Retina (tissue), 1 donor: ENCODE measurements at regions not wholly inside any gene's neighbourhood (a gene's known extent, or its start where the extent isn't known, plus 50 kb on each side); places are given as distances from the start of the nearest gene placed in this dataset.

ENCODE experiments used
- DNase-seq: peaks from one replicate; pipeline ENCODE4 v3.0.0-alpha.2; 2016

DNA sequence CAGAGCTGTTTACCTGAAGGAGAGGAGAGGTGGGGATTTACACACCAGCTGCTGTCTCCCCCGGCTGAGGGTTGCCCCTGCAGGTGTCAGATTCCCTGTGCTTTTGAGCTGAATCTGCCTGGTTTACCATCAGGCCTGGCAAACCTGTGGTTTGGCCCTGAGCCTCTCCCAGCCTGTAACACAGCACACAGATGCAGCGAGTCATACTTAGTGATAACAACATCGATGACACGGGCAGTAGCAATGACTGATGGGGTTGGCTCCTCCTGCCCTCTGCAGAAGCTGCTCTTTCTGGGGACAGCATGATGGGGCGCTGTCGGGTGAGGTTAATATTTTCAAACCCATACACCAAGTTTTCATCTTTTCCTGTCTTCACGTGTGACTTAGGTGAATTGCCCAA lies 380.0 kb upstream of the B3GAT1 start:
- DNase-seq, result no peak

DNA sequence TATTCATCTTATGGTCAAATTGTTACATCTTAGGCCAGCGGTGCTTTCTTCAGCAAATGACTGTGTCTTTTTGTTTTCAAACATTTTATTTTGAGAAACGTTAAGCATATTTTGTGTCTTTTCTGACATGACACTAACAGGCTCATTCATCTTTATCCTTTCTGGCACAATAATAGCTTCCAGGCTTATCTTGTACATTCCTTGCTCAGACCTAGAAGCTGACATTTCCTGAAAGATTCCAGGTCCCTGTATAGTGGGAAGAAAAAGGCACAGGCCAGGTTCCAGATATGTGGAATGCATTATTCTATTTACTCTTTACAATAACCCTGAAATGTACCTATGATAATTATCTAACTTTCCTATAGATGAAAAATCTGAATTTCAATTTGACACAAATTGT lies 379.1 kb upstream of the B3GAT1 start:
- DNase-seq, result no peak

DNA sequence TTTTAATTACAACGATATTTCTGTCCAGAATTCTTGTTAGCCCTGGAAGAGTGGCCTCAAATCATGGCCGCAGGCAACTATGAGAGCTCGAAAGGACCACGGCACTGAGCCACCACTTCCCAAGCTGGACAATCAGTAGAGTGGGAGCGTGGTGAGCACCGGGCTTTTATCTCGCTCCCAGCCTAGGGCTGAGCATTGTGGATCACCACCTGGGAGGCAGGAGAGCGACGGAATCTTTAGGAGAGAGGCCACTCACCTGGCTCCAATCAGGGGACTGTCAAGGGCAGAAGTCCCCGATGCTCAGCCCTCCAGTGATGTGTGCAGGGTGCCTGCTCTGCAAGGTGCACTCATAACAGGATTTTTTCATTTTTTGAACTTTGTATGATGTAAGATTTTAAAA lies 377.1 kb upstream of the B3GAT1 start:
- DNase-seq, result no peak

DNA sequence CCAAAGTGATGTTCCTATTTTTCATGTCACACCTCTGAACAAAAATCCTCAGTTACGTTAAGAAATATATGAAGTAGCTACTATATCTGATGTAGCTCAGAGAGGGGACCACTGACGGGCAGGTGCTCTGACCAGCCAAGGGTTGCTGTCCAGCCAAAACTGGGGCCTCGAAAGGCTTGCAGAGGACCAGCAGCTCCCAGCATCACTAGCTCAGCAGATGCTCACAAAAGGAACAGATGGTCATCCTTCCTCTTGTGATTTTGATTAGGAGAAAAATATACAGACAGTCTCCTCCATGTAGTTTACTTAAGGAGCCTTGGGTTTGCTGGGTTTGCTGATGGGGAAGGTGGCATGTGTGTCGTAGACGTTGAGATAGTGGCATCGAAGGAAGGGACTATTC lies 374.6 kb upstream of the B3GAT1 start:
- DNase-seq, result no peak

DNA sequence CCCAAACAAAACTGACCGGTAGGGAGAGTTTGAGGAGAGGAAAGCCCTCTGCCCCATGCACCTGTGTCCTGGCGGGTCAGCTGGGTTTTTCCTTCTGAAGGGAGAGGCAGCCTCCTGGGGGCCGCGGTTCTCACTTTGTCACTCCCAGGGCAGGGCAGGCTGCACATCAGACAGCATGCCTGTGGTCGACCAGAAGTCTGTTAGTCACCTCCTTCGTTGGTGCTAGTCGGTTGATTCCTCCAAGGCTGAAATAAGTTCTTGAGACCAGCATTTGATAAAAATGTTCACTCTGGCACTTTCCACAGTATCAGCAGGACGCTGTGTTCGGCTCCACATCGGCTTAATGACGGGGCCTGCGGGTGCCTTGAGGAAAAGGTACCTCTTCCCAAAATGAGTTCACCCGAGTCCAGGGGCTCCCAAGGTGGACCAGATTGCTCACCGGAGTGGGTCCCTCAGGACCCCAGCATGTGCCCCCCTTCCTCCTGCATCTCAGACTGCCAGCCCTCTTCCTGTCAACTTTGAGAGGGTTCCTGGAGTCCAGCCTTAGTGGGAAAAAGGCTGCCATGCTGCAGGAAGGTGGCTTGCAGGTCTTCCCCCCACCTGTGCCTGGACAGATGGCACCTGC lies 373.7 kb upstream of the B3GAT1 start:
- no peak for DNase-seq

DNA sequence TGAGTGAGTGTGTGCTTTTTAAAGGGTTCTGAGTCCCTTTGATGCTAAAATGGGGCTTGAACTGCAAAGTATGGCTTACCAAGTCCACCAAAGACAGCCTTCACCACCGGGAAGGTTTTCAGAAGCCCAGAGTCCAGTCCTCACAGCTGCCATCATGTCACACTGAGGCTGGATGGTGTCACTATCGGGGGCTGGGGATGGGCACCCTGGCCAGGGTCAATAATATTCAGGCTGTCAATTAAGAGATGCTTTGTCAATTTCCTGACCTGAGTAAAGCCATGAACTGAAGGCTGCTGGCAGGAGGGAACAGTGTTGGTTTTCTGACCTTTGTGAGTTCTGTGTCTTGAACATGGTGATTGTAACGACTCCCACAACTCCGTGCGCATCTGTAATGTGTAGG lies 373.0 kb upstream of the B3GAT1 start:
- no peak for DNase-seq

DNA sequence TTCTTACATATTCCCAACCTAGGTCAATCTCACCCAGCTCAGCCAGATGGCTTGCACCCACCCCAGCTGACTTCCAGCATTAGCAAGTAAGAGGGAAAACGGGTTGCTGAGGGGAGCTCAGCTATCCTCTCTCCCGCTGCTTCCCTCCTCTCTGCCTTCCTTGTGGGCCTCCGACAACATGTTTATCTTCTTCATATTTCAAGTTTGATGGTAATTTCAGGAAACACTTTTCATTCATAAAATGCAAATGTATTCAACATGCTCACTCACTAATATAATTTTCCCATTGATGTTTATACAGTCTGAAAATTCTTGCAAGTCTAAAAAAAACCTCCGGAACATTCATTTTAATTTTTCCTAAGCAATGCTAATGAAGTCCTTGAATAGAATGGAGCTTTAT lies 372.5 kb upstream of the B3GAT1 start:
- no peak for DNase-seq

DNA sequence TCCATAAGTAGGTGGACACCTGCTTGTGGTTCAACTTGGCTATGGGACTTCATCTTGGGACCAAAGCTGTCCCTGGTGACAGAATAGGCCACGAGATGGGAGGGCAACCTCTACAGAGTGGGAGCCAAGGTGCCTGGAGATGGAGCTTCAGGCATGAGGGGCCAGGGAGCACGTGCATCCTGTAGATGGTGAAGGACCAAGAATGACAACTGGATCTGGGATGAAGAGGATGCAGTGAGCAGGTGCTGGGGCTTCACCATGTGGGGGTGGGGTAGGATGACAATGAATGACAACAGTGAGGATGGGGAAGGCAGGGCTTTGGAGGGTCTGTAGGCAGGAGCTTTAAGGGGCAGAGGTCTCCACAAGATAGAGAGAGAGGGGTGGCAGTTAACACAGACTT lies 372.0 kb upstream of the B3GAT1 start:
- DNase-seq, result no peak

DNA sequence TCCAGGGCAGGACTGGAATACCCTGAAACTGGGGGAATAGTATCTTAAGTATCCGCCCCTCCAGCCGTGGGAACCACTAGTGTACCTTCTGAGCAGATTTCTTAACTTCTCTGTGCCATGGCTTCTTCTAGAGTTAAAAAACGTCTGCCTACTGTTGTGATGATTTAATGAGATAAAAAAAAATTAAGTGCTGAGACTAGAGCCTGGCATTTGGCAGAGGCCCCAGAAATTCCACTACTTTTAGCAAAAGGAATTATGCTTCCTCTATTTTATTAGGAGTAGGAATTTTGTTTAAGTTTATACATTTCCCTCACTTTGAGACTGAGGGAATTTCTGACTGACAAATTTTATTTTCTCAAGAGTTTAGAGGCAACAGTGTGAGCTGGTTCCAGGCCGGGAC lies 371.2 kb upstream of the B3GAT1 start:
- DNase-seq, result no peak

DNA sequence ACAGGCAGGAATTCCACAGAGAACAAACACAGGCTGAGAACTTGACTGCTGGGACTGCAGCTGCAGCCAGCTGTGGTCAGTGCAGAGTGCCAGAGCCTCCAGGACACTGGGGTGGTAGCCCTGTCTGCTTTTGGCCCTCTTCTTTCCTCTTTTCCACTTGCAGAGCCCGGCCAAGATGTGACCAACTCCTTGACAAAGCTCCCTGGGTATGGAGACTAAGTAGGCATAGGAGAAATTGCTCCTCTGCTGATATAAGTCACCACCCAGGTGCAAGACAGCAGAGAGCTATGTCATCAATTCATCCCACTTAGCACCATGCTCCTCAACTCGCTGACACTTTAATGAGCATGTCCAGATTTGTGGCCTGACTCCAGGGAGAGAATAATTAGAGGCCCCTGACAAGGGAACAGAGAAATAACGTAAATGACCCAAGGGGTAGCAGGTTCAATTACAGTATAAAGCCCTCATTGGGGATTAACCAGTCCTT lies 369.4 kb upstream of the B3GAT1 start:
- DNase-seq, result no peak

DNA sequence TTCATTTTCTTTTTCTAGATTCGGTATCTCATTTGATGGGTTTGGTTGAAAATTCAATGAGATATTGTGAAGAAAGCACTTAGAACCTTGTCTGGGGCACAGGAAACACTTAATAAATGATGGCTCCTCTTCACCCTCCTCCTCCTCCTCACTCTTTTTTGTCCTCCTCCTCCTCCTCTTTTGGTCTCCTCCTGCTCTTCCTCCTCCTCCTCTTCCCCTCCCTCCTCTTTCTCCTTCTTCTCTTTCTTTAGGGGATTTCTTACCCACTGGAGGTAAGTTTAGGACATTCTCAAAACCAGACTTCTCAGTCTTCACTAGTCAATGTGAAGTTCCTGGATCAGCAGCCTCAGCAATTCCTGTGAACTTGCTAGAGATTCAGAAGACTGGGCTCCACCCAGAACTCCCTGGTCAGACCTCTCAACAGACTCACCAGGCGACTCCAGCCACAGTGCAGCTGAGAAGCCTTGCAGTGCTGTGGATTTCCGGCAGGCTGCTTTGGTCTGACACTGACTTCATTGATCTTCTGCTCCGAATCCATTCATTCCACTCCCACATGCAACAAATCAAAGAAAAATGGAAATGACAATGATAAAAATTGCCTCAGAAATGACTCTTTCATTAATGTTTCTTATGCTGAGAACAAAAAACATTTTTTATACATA lies 368.6 kb upstream of the B3GAT1 start:
- DNase-seq, result no peak

DNA sequence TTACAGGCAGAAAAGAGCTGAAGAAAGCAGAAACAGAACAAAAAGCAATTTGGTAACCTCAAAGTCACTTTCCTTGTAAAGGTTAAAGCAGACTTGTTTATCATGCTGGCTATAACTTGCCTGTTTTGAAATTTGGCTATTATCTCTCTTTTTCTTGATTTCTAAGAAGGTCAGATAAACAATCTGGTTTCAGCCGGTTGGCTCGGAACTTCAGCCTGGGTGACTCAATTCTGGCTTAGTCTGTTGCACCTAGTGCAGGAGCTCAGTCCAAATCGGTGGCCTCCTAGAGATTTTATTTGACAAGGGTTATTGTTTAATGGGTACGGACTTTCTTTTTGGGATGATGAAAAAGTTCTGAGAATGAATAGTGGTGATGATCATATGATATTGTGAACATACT lies 367.1 kb upstream of the B3GAT1 start:
- no peak for DNase-seq

DNA sequence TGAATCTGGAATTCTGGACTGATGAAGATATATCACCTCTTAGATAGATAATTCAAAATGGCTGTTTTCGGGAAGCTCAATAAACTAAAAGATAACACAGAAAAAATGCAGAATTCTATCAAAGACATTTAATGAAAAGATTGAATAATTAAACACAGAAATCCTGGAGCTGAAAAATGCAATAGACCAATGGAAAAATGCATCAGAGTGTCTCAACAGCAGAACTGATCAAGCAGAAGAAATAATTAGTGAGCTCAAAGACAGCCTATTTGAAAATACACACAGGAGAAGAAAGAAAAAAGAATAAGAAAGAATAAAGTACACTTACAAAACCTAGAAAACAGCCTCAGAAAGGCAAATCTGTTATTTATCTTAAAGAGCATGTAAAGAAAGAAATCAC lies 356.4 kb upstream of the B3GAT1 start:
- DNase-seq, result no peak

DNA sequence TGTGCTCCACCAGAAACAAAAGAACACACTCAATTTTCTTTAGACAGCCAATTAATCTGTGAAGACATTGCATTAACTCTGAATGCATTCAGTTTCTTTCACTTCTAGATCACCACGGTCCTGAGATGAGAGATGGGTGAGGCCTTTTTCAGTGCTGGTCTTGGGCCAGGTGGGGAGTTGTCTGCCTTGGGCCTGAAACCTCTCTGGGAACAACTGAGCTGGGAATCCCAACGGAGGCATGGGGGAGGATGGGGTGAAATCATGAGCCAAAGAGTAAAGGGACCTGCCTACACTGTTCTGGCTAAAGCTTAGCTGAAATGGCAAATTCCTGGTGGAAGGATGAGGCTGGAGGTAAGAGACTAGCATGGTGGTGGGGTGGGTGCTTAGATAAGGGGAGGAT lies 353.5 kb upstream of the B3GAT1 start:
- DNase-seq, result no peak

DNA sequence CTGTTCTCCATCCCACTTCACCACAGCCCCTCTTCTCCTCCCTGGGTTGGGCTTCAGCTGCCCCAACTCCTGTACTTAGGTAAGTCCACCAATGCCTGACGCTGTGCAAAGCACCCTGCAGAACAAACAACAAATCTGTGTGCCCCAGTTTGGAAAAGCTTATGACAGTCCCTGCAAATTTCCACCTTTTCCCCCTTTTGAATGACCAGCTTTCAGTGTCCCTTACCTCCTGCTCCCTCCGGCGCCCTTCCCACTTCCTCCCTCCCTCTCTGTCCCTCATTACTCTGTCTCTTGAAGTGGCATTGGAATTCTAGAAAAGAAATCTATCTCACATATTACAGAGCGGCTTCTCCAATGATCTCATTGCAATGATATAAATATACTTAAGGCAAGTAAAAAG lies 352.9 kb upstream of the B3GAT1 start:
- no peak for DNase-seq

DNA sequence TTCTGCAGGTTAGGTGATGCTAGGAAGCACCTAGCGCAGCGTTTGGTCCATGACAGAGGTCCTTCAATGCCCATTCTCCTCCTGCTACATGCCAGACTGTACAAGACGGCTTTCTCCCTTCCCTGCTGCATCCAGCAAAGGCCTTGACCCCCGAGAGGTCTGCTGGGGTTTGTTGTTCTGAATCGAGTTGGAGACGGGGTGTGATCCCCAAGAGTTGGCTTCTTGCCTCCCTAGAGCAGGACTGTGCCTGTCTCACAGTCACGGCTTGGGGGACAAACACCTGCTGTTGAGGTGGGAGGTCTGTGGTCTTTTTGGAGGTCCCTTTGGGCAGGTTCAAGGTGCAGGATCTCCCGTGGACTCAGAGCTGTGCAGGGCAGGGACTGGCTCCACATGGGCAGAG lies 352.3 kb upstream of the B3GAT1 start:
- no peak for DNase-seq

DNA sequence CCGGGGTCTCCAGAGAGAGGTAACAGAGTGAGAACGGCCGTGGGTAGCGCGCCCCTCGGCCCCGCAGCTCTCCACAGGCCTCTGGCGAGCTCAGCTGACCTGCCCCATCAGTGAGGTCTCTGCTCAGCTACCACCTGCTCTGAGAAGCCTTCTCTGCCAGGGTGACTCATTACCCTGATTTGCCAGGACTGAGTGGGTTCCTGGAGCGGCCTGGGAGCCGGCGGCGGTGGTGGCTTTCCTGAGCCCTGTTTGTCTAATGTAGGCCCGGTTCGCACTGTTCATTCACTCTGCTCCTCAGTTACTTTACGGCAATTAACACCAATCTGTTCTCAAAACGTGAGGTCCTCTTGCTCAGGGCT lies 351.0 kb upstream of the B3GAT1 start:
- no peak for DNase-seq

DNA sequence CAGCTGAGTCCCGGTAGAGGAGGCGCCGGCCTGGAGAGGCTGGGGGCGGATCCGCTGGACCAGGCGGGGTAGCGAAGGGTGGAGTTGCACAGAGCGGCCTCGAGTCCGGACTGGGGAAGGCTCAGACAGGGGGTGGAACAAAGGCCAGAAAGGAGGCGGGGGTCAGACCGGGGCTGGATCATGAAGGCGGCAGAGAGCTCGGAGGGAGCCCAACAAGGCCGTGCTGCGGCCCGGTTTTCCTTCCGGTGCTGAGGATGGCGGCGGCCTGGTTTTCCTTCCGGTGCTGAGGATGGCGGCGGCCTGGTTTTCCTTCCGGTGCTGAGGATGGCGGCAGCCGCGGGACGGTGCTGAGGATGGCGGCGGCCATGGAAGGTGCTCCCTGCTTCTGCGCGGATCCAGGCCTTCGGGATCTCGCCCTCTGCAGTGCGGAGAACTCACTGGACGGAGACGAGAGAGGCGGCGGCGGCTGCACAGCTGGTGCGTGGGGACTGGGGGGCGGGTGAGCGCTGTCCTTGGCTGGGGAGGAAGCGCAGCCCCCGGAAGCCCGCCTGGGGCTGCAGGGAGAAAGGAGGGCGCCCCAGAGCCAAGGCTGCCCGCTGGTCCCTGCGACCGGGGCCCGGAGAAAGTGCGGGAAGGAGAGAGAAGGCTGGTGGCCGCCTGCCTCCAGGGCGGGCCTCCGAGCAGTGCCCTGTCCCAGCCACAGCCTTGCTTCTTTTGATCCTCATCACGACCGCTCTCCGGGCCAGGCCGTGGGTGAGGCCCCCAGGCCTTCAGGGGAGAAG lies 350.4 kb upstream of the B3GAT1 start:
- no peak for DNase-seq

DNA sequence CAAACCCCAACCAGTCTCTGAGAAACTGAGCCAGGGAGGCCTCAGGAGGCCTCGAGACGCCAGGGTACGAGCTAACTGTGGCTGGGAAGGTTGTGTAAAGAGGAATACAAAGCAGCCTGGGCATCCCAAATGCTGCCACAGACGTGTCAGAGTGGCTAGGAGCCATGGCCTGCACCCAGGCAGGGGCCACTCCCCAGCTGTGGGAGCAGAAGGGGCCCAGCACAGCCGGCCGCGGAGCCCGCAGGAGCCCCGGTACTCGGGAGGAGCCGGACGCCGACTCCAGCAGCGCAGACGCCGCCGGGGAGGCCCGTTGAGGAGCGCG lies 349.8 kb upstream of the B3GAT1 start:
- no peak for DNase-seq

DNA sequence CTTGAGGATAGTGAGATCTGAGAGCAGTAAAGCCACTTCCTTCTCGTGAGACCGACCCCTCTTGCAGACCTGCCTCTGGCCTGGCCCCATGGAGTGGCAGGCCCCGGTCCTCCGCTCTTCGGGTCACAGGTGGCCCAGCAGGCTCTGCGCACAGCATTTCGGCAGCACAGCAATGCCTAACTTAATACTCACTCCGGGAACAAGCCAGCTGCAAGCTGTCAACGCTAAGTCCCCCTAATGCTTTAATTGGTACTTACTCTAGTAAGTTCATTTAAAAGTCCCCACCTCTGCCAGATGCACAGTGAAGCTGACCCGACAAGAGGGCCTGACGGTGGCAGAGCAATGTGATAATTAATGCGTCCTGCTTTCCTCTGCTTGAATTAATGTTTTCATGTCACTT lies 349.3 kb upstream of the B3GAT1 start:
- no peak for DNase-seq

DNA sequence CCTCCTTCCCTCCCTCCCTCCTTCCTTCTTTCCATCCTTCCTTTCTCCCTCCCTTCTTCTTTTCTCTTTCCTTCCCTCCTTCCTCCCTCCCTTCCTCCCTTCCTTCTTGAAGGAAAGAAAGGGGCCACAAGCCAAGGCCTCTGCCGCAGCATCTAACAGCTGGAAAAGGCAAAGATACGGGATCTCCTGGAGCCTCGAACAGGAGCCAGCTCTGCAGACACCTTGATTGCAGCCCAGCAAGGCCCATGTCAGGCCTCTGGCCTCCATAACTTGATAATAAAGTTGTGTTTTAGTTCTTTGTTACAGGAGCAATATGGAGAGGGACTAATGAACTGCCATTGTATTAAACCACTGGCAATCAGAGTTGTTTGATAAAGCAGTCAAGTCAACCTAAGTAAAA lies 348.9 kb upstream of the B3GAT1 start:
- no peak for DNase-seq

DNA sequence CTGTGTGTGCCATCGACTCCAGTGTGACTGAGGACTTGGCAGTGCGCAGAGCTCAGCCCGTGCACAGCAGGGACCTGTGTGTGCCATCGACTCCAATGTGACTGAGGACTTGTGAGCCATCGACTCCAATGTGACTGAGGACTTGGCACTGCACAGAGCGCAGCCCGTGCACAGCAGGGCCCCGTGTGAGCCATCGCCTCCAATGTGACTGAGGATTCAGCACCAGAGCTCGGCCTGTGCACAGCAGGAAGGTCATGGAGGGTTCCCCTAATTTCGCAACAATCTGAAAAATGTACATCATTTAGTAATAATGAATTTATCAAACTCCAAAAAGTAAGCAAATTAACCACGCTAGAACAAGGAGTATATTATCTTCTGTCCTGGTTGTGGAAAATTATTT lies 348.3 kb upstream of the B3GAT1 start:
- DNase-seq, result no peak

DNA sequence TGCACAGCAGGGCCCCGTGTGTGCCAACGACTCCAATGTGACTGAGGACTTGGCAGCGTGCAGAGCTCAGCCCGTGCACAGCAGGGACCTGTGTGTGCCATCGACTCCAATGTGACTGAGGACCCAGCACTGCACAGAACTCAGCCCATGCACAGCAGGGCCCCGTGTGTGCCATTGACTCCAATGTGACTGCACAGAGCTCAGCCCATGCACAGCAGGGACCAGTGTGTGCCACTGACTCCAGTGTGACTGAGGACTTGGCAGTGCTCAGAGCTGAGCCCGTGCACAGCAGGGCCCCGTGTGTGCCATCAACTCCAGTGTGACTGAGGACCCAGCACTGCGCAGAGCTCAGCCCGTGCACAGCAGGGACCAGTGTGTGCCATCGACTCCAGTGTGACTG lies 347.8 kb upstream of the B3GAT1 start:
- DNase-seq, result no peak

DNA sequence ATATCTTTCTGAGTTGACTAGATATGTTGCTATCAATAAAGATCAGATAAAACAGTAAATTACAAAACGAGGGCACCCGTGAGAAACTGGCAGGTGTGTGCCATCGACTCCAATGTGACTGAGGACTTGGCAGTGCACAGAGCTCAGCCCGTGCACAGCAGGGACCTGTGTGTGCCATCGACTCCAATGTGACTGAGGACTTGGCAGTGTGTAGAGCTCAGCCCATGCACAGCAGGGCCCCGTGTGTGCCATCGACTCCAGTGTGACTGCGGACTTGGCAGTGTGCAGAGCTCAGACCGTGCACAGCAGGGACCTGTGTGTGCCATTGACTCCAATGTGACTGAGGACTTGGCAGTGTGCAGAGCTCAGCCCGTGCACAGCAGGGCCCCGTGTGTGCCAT lies 347.2 kb upstream of the B3GAT1 start:
- DNase-seq, result no peak
